ENCODE measurements at regions not wholly inside any gene's neighbourhood (a gene's known extent, or its start where the extent isn't known, plus 50 kb on each side); places are given as distances from the start of the nearest gene placed in this dataset.

DNA sequence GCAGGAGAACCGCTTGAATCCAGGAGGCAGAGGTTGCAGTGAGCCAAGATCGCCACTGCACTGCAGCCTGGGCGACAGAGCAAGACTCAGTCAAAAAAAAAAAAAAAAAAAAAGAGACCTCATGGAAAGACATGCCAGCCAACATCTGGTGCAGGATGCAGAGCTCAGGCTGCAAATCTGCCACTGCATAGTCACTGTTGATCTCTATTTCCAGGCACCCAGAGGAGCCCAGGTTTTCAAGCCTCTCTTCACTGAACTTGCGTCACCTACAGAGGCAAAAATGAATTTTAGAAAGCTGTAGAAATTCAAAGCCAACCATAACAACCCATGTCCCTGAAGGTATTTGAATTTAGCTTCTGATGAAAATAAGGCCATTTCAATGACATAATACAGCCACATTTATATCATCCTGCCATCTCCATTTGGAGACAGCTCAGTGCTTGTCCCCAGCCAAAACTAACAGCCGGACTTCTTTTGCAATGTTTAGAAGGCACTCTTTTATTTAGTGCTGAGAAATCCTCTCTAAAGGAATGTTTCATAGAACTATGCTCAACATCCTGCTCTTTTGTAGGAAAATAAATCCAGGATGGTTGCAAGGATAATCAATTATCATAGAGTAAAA lies 113.3 kb downstream of the SNX18 start (continued):
- TF ChIP-seq, protein P1, sequence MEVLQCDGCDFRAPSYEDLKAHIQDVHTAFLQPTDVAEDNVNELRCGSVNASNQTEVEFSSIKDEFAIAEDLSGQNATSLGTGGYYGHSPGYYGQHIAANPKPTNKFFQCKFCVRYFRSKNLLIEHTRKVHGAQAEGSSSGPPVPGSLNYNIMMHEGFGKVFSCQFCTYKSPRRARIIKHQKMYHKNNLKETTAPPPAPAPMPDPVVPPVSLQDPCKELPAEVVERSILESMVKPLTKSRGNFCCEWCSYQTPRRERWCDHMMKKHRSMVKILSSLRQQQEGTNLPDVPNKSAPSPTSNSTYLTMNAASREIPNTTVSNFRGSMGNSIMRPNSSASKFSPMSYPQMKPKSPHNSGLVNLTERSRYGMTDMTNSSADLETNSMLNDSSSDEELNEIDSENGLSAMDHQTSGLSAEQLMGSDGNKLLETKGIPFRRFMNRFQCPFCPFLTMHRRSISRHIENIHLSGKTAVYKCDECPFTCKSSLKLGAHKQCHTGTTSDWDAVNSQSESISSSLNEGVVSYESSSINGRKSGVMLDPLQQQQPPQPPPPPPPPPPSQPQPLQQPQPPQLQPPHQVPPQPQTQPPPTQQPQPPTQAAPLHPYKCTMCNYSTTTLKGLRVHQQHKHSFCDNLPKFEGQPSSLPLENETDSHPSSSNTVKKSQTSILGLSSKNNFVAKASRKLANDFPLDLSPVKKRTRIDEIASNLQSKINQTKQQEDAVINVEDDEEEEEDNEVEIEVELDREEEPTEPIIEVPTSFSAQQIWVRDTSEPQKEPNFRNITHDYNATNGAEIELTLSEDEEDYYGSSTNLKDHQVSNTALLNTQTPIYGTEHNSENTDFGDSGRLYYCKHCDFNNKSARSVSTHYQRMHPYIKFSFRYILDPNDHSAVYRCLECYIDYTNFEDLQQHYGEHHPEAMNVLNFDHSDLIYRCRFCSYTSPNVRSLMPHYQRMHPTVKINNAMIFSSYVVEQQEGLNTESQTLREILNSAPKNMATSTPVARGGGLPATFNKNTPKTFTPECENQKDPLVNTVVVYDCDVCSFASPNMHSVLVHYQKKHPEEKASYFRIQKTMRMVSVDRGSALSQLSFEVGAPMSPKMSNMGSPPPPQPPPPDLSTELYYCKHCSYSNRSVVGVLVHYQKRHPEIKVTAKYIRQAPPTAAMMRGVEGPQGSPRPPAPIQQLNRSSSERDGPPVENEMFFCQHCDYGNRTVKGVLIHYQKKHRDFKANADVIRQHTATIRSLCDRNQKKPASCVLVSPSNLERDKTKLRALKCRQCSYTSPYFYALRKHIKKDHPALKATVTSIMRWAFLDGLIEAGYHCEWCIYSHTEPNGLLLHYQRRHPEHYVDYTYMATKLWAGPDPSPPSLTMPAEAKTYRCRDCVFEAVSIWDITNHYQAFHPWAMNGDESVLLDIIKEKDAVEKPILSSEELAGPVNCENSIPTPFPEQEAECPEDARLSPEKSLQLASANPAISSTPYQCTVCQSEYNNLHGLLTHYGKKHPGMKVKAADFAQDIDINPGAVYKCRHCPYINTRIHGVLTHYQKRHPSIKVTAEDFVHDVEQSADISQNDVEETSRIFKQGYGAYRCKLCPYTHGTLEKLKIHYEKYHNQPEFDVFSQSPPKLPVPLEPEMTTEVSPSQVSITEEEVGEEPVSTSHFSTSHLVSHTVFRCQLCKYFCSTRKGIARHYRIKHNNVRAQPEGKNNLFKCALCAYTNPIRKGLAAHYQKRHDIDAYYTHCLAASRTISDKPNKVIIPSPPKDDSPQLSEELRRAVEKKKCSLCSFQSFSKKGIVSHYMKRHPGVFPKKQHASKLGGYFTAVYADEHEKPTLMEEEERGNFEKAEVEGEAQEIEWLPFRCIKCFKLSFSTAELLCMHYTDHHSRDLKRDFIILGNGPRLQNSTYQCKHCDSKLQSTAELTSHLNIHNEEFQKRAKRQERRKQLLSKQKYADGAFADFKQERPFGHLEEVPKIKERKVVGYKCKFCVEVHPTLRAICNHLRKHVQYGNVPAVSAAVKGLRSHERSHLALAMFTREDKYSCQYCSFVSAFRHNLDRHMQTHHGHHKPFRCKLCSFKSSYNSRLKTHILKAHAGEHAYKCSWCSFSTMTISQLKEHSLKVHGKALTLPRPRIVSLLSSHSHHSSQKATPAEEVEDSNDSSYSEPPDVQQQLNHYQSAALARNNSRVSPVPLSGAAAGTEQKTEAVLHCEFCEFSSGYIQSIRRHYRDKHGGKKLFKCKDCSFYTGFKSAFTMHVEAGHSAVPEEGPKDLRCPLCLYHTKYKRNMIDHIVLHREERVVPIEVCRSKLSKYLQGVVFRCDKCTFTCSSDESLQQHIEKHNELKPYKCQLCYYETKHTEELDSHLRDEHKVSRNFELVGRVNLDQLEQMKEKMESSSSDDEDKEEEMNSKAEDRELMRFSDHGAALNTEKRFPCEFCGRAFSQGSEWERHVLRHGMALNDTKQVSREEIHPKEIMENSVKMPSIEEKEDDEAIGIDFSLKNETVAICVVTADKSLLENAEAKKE (CRISPR knock-in tag; IDR thresholded peaks at IDR 0.05): no peak
- TF ChIP-seq EZH2 (IDR thresholded peaks at IDR 0.05; ENCODE audit: low read depth, unreplicated experiment): no peak
- no peak for TF ChIP-seq POLR2AphosphoS5 (IDR thresholded peaks at IDR 0.05; ENCODE audit: low read depth)
- TF ChIP-seq CREB1 (CRISPR knock-in tag; IDR thresholded peaks at IDR 0.05; ENCODE audit: low read depth): no peak
- TF ChIP-seq, protein P2, sequence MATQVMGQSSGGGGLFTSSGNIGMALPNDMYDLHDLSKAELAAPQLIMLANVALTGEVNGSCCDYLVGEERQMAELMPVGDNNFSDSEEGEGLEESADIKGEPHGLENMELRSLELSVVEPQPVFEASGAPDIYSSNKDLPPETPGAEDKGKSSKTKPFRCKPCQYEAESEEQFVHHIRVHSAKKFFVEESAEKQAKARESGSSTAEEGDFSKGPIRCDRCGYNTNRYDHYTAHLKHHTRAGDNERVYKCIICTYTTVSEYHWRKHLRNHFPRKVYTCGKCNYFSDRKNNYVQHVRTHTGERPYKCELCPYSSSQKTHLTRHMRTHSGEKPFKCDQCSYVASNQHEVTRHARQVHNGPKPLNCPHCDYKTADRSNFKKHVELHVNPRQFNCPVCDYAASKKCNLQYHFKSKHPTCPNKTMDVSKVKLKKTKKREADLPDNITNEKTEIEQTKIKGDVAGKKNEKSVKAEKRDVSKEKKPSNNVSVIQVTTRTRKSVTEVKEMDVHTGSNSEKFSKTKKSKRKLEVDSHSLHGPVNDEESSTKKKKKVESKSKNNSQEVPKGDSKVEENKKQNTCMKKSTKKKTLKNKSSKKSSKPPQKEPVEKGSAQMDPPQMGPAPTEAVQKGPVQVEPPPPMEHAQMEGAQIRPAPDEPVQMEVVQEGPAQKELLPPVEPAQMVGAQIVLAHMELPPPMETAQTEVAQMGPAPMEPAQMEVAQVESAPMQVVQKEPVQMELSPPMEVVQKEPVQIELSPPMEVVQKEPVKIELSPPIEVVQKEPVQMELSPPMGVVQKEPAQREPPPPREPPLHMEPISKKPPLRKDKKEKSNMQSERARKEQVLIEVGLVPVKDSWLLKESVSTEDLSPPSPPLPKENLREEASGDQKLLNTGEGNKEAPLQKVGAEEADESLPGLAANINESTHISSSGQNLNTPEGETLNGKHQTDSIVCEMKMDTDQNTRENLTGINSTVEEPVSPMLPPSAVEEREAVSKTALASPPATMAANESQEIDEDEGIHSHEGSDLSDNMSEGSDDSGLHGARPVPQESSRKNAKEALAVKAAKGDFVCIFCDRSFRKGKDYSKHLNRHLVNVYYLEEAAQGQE (IDR thresholded peaks at IDR 0.05; ENCODE audit: unreplicated experiment): no peak
- TF ChIP-seq ZNF114 (CRISPR knock-in tag; IDR thresholded peaks at IDR 0.05): no peak
- TF ChIP-seq EZH2phosphoT487 (IDR thresholded peaks at IDR 0.05; ENCODE audit: unreplicated experiment): no peak
- no peak for TF ChIP-seq NANOG (IDR thresholded peaks at IDR 0.05; ENCODE audit: borderline replicate concordance)

All from GM23338 (cell line).